NT2/D1 (cell line): ENCODE measurements at regions not wholly inside any gene's neighbourhood (a gene's known extent, or its start where the extent isn't known, plus 50 kb on each side); places are given as distances from the start of the nearest gene placed in this dataset.

Experiments used
- SUZ12 ChIP-seq: IDR thresholded peaks from 2 replicates; pipeline ENCODE4 v1.6.1; 2011; ENCODE audit not compliant: insufficient read length, insufficient read depth; ENCODE audit errors: extremely low read depth
- YY1 ChIP-seq: IDR thresholded peaks from 2 replicates; pipeline ENCODE4 v1.6.1; 2011; ENCODE audit not compliant: insufficient read length, insufficient read depth
- ZNF274 ChIP-seq: IDR thresholded peaks from 2 replicates; pipeline ENCODE4 v1.6.1; 2011; ENCODE audit warnings: mild to moderate bottlenecking, low read depth, low read length

DNA sequence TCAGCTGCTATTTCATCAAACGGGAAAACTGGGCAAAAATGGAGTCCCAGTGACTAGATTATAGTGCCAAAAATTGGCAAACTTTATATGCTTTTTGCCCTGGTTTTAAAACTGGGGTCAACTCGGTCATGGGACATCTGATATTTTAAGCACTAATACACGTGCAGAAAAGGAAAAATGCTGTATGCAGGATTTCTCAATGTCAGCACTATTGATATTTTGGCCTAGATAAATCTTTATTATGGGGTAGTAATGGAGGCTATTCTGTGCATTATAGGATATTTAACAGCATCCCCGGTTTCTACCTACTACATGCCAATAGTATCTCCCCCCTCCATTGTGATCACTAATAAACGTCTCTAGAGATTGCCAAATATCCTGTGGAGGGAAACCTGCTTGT is 870.9 kb upstream of the IGFBP7 start:
- TF ChIP-seq YY1 (no peak), SUZ12 (no peak), ZNF274 (no peak)
